GF-D8 (cell line): ENCODE measurements at regions not wholly inside any gene's neighbourhood (a gene's known extent, or its start where the extent isn't known, plus 50 kb on each side); places are given as distances from the start of the nearest gene placed in this dataset.

ENCODE experiments used
- DNase-seq: peaks from one replicate; lab custom pipeline; 2025; lab: John Stamatoyannopoulos, UW

DNA sequence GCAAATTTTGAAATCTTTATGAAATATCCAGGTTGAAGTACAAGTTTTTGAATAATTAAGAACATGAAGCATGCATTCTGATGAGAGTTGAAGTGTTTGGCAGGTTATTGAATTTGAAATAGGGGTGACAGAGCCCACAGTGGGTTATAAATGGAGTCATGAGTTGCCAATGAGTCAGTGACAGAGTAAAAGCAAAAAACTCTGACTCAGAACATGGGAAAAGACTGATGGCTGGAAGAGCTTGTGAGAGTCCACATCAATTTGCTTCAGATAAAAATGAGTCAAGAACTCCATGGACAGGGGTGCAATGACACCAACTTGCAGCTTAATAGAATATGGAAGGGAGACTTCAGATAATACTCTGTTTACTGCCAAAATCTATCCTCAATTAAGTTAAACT, 105.3 kb downstream of the SLC6A15 start:
- no peak for DNase-seq

DNA sequence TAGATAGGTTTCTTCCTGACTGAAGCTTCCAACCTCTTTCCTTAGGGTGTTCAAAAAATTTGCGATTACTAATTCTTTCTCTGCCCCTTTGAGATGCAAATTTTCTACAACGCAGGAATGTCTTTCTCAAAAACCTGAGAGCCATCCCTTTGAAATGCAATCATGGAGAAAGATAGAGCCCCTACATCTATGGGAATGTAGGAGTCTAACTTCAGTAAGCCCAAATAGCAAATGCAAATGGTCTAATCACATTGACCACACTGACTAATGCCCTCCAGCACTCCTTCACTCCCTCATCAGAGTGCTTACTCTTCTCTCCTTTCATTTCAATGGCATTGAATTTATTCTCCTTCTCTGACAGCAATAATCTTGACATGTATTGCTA, 107.1 kb downstream of the SLC6A15 start:
- DNase-seq, result no peak

DNA sequence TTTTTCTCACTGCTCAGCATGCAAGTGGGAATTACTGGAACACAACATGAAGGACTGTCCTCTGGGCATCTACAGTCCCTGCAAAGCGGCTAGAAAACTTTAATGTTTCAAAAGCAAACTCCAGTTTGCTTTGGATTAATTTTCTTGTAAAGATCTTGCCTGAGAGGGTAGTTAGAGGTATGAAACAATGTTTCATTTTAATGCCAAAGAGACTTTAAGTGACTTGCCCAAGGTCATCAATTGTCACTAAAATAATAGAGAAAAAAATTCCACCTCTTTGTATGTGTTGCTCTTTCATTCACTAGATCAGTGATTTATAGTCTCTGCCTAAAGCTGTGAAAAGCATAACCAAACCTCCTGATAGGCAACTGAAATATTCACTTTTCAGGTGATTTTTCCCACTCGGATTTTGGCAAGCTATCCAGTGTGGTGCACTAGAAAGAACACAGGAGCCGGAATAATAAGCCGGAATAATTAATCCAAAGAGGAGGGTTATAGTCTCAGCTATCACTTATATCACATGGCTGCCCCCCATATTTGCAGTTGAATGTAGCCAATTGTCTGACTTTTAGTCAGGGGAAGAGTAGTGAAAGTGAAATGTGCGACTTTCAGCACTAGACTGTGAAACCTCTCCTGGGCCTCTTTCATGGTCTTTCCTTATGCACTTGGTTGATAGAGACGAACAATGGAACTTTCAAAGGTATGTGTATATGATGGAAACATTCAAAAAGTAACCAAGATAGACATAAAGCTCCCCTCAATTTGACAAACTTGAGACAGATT, 107.7 kb downstream of the SLC6A15 start:
- no peak for DNase-seq

DNA sequence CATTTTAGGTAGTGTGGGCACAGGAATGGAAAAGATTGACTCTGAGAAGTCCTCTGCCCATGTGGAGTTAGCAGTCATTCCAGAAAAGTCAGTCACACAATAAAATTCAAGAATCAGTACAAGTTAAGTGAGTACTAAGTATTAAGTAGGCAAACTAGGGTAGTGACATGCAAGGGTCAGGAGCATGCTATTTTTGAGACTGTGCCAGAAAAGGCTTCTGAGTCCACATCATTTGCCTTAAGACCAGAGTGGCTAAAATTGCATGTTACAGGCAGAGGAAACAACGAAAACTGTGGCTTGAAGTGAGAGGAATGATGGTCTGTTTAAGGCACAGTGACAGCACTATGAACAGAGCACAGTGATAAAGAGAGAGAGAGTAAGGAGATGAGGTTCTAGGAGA, 108.9 kb downstream of the SLC6A15 start:
- no peak for DNase-seq

DNA sequence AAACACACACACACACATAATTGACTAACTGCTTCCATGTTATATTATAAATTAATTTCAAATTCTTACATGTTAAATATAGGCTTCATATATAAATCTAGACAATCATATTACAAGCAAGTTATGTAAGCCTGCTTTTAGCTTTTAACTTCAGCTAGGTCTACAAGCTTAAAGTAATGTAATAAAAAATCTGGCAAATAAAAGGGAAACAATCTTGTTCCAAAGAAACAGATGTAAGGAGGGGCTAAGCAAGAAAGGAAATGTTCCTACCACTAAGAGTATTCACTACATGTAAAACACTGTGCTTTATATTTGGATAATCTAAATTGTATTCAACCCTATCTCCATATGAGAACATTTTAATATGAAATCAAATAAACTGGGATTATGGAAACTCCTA, 110.4 kb downstream of the SLC6A15 start:
- DNase-seq, result no peak

DNA sequence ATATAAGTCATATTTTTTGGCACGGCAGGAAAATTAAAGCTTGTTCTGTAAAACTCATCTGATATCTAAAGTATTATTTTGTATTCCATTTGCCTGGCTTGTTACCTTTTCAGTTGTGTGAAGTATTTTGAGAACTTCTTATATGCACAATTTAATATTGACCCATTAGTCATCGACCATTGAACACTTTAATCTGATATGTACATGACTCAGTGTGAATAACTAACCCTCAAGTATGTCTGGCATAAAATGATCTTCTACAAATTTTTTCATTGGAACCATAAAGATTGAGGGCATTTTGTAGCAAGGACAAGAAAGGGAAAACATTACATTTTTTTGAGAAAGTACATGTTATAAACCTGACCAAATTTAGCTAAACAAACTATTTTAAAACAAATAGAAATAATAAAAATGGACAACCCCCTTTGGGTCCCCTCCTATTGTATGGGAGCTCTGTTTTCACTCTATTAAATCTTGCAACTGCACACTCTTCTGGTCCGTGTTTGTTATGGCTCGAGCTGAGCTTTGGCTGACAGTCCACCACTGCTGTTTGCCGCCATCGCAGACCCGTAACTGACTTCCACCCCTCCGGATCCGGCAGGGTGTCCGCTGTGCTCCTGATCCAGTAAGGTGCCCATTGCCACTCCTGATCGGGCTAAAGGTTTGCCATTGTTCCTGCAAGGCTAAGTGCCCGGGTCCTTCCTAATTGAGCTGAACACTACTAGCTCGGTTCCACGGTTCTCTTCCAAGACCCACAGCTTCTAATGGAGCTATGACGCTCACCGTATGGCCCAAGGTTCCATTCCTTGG, 118.8 kb downstream of the SLC6A15 start:
- DNase-seq, result no peak

DNA sequence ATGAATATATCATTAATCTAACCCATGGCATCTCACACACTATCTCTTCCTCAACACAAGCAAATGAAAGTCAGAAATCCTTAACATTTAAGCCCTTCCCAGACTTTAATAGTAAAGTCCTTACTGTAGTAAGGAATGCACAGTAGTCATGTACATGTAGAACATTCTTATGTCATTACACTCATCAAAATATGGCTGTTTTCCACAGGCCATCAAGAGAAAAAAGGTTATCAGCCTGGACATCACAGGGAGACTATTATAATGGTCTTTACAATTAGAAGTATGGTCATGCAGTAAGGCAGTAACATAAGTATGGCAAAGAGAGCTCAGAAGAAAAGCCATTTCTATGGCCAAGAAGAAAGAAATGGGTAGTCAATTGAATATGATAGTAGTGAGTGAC, 121.2 kb downstream of the SLC6A15 start:
- DNase-seq, result no peak

DNA sequence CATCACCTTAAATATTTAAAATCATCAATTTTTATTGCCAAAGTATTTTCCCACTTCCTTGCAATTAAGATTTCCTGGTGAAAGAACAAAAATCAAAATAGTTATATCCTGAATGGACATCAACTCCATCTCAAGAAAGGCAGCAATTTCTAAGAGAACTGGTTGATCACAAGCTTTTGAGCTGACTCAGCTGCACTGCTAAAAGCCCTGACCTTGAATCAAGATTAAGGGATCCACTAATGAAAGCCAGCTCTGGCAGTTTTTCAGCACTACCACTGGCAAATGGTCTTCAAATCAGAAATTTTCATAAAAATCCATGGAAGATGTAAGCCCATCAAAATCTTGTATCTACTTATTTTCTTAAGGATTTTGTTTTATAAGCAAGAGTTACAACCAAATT, 123.4 kb downstream of the SLC6A15 start:
- no peak for DNase-seq

DNA sequence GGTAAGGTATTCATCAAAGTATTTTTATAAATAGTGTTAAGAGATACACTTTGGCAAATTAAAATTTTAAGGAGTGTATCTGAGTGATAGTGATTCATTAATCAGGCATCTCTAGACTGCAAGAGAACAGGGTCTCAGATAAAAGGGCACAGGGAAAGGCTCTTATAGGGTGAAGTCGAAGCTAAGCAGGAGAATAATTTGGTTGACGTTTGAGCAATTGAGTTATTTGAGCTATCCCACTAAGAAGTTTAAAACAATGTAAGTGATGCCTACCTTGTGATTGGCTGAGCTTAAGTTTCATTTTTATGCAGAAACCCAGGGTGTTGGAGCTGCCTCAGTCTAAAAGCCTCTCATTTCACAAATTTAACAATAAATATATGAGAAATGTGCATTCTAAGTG, 125.3 kb downstream of the SLC6A15 start:
- DNase-seq, result no peak

DNA sequence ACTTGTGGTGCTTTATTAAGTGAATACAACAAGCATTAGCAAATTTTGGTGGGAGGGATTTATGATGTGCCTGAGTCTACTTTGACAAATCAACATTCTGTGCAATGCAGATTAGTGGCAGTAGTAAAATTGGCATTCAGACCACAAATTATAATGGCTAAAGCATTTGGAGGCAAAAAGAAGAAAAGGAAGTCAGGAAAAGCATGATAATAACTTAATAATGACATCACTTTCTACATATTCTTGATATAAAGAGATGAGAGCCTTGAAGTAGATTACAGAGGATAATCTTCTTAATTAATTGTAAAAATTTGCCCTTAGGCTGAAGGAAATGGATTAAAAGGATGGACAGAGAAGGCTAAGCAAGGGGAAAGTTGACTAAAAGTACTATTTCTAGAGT, 126.0 kb downstream of the SLC6A15 start:
- no peak for DNase-seq

DNA sequence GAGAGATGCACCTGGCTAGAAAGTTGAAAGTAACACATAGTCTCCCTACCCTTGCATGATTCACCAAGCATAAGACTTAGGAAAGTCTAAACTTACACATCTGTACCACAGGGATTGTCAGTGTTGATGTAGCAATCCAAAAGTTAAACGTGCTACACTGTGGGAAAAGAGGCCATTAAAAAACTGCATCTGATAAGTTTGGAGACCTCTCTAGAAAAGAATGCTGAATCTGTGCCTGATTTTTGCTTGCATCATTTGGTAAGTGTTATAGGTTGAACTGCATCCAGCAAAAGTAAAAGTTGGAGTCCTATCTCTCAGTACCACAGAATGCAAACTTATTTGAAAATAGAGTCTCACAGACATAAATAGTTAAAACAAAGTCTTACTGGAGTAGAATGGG, 126.6 kb downstream of the SLC6A15 start:
- DNase-seq, result no peak

DNA sequence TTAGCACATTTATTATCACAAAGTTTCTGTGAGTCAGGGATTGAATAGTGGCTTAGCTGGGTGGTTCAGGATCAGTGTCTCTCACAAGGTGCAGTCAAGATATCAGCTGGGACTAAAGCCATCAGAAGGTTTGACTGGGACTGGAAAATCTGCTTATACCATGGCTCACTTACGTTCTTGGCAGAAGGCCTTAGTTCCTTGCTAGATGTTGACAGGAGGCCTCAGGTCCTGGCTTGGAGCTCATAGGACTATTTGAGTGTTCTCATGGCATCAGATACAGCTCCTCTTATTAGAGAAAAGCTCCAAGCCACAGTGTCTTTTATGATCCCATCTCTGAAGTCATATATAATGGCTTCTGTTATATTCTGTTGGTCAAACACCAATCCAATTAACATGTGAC, 127.3 kb downstream of the SLC6A15 start:
- no peak for DNase-seq

DNA sequence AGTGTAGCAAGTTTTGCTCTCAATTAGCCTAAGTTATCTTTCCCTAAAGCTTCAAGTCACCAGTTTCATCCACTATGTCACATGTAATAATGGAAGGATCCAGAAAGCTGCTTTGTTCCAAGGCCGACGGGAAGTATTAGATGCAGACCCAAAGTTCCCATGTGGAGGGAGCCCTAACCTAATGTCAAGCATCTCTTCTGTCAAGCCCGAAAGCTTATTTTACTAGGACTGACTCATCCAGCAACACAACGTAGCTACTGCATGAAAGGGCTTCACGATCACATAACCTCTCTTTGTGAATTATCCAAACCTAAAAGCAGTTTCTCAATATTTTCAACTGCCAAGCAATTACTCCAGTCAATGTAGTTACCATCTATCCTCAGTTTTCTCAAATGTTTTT, 133.4 kb downstream of the SLC6A15 start:
- DNase-seq, result no peak

DNA sequence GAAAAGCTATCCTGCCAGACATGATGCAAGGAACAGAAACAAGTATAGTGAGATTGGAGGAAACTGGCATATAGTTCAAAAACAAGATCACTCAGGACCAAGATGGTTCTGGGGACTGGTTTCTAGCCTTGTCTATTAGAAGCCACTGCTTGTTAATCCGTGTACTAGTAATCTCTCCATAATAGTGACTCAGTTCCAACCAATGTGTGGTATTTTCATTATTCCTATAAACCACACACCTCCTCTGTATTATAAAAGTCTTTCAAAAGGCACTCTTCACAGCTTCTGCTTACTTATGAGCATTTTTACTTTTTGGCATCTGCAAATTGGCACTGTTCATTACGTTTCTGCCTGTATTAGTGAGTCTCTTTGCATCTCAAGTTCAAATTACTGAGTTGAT, 140.3 kb downstream of the SLC6A15 start:
- no peak for DNase-seq

DNA sequence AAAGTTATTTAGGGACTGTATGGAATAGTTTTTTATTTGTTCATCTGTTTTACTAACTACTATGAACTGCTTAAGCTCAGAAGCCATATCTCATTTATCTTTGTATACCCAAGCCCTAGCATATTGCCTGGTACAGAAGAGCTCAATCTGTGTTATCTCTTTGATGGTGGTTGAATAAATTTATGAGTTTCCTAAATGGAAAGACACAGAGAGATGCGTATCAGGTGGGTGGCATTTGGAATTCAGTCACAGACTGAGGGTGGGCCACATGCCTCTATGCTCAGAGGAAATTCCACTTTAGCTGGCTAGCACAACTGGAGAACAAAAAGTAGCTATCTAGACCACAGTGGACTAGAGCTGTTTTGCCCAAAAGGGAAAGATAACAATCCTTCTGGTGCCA, 145.5 kb downstream of the SLC6A15 start:
- no peak for DNase-seq

DNA sequence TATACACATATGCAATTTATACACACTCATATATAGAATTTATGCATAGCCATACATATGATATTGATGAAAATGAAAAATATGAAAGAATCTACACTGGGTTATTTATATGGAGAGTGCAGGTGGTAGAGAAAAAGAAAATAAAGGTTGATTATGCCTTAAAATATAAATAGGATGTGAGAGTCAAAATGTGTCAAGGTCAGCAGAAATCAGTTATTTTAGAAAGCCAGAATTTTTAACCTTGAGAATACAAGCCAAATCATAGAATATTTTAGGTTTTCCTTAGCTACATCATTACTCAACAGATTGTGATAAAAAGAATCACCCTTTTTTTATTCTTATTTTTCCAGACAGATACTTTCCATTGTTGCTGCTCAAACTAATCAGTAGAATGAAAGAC, 146.2 kb downstream of the SLC6A15 start:
- DNase-seq, result no peak

DNA sequence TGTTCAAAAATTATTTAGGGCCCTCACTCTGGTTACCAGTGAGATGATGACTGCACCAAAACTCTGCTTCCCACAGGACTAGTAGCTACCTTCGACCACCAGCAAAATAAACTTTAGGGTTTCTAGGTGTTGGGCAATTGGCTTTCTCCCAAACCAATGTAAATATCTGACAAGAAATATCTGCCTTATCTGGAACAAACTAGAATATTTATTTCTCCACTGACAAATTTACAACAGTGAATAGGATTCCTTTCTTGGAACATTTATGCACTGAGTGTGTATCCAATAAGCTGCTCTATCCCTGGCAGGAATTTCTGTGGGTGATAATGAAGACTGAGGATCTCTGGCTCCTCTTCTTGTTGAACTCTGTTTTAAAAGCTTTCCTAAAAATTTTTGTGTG, 148.6 kb downstream of the SLC6A15 start:
- no peak for DNase-seq

DNA sequence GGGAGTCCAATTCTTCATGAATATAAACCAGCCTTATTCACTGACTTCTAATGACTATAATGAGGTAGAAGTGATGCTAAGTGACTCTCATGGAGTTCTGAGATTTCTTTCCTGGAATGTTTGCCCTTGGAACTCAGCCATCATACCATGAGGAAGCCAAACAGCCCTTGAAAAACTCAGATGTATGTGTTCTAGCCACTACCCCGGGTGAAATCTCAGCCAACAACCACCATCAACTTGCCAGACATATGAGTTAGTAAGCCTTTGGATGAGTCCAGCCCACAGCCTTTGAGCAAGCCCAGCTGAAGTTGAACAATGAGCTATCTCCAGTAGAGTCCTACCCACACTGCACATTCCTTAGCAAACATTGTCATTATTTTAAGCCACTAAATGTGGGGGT, 149.5 kb downstream of the SLC6A15 start:
- no peak for DNase-seq

DNA sequence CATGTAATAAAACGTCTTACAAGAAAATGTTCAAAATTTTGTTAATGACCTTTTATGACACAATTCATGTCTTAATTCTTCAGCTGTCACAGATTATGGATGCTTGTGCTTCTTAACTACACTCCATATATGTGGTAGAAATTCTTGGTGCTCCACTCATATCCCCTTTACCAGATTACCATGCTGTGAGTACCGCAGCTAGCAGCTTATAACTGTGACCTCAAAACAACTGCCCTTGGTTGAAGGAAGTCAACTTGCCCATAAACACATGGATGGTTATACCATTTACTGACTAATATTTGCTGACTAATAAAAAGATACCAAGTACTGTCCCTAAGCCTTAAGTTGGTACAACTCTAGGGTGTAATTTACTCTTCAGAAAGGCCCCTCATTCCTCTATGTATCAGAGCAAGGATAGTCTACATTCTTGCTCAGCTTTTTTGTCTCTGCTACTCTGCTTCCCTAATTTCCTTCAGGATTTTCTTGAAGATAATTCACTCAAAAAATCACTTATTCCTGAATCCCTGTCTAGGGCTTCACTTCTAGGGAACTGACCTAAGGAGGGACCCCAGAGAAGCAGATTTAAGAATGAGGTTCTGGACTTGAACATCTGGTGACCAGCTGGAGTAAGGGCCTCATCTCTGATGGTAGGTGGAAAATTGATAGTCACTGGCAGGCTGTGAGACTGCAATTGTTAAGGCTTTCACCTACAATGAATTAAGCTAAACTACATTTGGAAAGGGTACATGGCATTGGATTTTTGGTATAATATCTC, 152.3 kb downstream of the SLC6A15 start:
- DNase-seq, result no peak

DNA sequence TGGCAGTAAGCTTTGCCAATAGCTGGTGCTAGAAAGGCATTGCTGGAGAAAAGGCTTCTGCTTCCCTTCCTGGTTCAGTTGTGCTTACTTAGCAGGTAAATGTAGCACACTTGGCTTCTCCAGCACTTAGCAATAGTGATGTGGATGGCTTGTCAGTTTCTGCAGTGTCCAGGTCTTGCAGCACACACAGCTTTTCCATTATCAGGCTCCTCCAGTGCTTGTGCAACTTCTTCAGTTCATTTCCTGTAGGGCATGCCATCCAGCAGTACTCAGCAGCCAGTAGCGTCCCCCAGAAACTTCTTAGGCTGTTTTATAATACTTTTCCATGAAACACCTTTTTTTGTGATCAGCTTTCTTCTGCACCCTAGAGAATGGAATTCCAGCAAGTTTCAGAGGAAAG, 154.6 kb downstream of the SLC6A15 start:
- DNase-seq, result no peak

DNA sequence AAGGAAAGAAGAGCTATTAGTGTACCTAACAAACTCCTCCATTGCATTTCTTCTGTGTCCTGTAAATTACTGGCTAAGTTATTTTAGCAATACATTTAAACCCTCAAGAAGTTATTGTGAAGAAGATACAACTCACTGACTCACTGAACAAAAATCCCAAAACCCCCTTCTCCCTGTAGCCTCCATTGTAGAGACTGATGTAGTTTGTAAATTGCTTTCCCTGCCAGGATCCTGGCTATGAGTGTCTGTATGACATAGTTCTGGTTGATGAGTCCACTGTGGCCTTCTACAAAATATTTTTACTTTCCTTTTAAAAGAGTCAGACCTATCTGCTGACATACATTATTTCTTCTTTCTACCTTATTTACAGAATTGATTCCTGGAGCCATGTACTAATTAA, 155.6 kb downstream of the SLC6A15 start:
- DNase-seq, result no peak

DNA sequence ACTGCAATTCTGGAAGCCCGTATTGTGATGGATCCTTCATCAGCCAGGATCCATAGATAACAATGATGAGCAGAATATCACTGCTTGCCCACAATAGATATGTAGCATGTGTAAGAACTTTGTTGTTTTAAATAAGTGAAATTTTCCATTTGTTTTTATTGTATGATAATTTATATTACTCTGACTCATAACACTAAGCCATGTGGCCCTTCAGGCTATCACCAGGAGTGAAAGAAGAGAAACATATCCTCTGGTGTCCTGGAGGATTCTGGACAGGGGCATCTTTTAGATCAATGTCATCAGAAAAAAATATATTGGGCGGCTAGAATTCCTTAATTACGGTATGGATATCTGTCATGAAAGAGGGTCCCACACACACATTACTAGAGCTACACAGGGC, 167.5 kb downstream of the SLC6A15 start:
- DNase-seq, result no peak

DNA sequence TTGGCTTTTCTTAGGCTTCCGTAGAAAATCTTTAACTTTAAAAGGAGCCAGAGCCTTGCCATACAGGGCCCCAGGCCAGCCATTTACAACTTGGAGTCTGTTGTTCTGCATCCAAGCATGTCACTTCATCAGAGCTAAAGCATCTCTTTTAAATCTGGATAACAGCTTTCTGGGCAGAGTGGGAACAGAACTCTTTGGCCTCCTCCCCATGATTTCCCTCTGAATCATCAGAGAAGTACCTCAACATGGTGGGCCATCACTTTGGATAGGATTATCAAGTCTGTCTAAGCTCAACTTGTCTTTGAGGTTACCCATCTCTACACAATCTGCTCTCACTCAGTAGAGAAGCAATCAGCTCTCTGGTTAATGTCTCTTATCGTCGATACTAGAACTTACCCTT, 170.9 kb downstream of the SLC6A15 start:
- no peak for DNase-seq
